PC-3 (cell line): ENCODE measurements at regions not wholly inside any gene's neighbourhood (a gene's known extent, or its start where the extent isn't known, plus 50 kb on each side); places are given as distances from the start of the nearest gene placed in this dataset.

Experiments used
- ATAC-seq: fragments of 200-7000 bp; cut with Tn5 transposase; 2 replicates; pipeline ENCODE4 v1.9.1; 2020; ENCODE audit warnings: mild to moderate bottlenecking, moderate library complexity
- BruUV-seq: library from RNA; stranded (reverse); fragments of 400-500 nt; replicated peaks from 2 replicates; lab custom pipeline; 2021; lab: Mats Ljungman, UMichigan
- CTCF ChIA-PET: fragments of 300-600 bp; sonication (Branson Sonifier 250); formaldehyde crosslinking; loops from one replicate; lab custom pipeline; 2022; ENCODE audit warnings: antibody characterized with exemption; lab: Charles Lee
- POLR2A ChIA-PET: fragments of 300-600 bp; sonication (Branson Sonifier 250); formaldehyde crosslinking; loops from one replicate; lab custom pipeline; 2022; ENCODE audit warnings: antibody characterized with exemption; ENCODE audit not compliant: unreplicated experiment; lab: Charles Lee
- DNase-seq: peaks from one replicate; pipeline ENCODE4 v3.0.0-alpha.2; 2015
- H2AFZ ChIP-seq: fragments of 300-600 bp; sonication (generic); 2 replicates; pipeline ENCODE4 v1.6.0; 2016; ENCODE audit warnings: antibody characterized with exemption, low read length
- H3F3A ChIP-seq: fragments of 300-600 bp; sonication (generic); one replicate; pipeline ENCODE4 v1.6.0; 2017; ENCODE audit warnings: antibody characterized with exemption, low read length, control low read depth, mild to moderate bottlenecking; ENCODE audit not compliant: unreplicated experiment
- H3K27ac ChIP-seq: fragments of 300-600 bp; sonication (generic); 2 replicates; pipeline ENCODE4 v1.5.1; 2016; ENCODE audit warnings: mild to moderate bottlenecking, low read length
- H3K27me3 ChIP-seq: fragments of 300-600 bp; sonication (generic); 2 replicates; pipeline ENCODE4 v1.6.1; 2016; ENCODE audit warnings: low read length, mixed read lengths
- H3K36me3 ChIP-seq: fragments of 300-600 bp; sonication (generic); 2 replicates; pipeline ENCODE4 v1.6.1; 2016; ENCODE audit warnings: low read depth, mixed run types, low read length, mixed read lengths
- H3K4me1 ChIP-seq: fragments of 300-600 bp; sonication (generic); 2 replicates; pipeline ENCODE4 v1.5.1; 2016; ENCODE audit warnings: low read length; ENCODE audit not compliant: insufficient read depth
- H3K4me2 ChIP-seq: fragments of 300-600 bp; sonication (generic); 2 replicates; pipeline ENCODE4 v1.6.0; 2016; ENCODE audit warnings: low read length
- H3K4me3 ChIP-seq: fragments of 300-600 bp; sonication (generic); 2 replicates; pipeline ENCODE4 v1.5.1; 2016; ENCODE audit warnings: mild to moderate bottlenecking, low read length, mixed read lengths
- H3K79me2 ChIP-seq: fragments of 300-600 bp; sonication (generic); 2 replicates; pipeline ENCODE4 v1.6.1; 2017; ENCODE audit warnings: low read length, mixed read lengths
- H3K9ac ChIP-seq: fragments of 300-600 bp; sonication (generic); 2 replicates; pipeline ENCODE4 v1.6.0; 2016; ENCODE audit warnings: mild to moderate bottlenecking, low read length
- H3K9me2 ChIP-seq: fragments of 300-600 bp; sonication (generic); replicated peaks from 2 replicates; pipeline ENCODE4 v1.6.1; 2016; ENCODE audit warnings: mixed run types, low read length, mixed read lengths
- H3K9me3 ChIP-seq: fragments of 300-600 bp; sonication (generic); 2 replicates; pipeline ENCODE4 v1.6.1; 2016; ENCODE audit warnings: low read length, mixed read lengths
- H4K20me1 ChIP-seq: fragments of 300-600 bp; sonication (generic); 2 replicates; pipeline ENCODE4 v1.6.1; 2016; ENCODE audit warnings: low read length, mixed read lengths
- CTCF ChIP-seq: fragments of 300-600 bp; sonication (generic); conservative IDR thresholded peaks from 2 replicates; pipeline ENCODE4 v1.5.1; 2017; ENCODE audit warnings: antibody characterized with exemption, low read depth, mild to moderate bottlenecking, low read length
- EZH2 ChIP-seq: fragments of 300-600 bp; sonication (generic); IDR thresholded peaks from one replicate; pipeline ENCODE4 v1.6.1; 2017; ENCODE audit warnings: antibody characterized with exemption, mild to moderate bottlenecking, low read length; ENCODE audit not compliant: unreplicated experiment
- EZH2phosphoT487 ChIP-seq: fragments of 300-600 bp; sonication (generic); IDR thresholded peaks from 2 replicates; pipeline ENCODE4 v1.6.1; 2018; ENCODE audit warnings: mild to moderate bottlenecking, antibody characterized with exemption, low read length, borderline replicate concordance
- intact Hi-C: fragments of 100-400 bp; cut with micrococcal nuclease; formaldehyde crosslinking; loops from 2 replicates; pipeline ENCODE4 v1.9.0; 2023

- CTCF ChIA-PET = no interaction called here
Observed at GRCh38 chr2:236976266-236977062, 109.2 kb upstream of the COPS8 start.

GRCh38 chr2:236977063-236977851 is 108.4 kb upstream of the COPS8 start:
- Histone ChIP-seq H3K9me3 (no peaks in the 10 kb centered on the region), H3K36me3 (no peaks in the 10 kb centered on the region), H3K9ac (no peak overlapping the region), H4K20me1 (no peaks in the 10 kb centered on the region), H3K79me2 (no peaks in the 10 kb centered on the region), H3K27ac (no peak overlapping the region), H3K27me3 (no peaks in the 10 kb centered on the region), H3K4me2 (no peak overlapping the region), H3K4me1 (peaks cover 18% of the 10 kb centered on the region), H2AFZ (no peak overlapping the region), H3K4me3 (no peak overlapping the region), H3K9me2 (no peaks in the 10 kb centered on the region), H3F3A (peaks cover 4% of the 10 kb centered on the region)
- CTCF ChIA-PET = no interaction called here
- DNase-seq = no peak
- no peak for ATAC-seq
- POLR2A ChIA-PET = no interaction called here
- no TSS peak for BruUV-seq
- intact Hi-C loops = no loop called here
- TF ChIP-seq EZH2 (no peak), CTCF (no peak), EZH2phosphoT487 (no peak)

More at GRCh38 chr2:236976266-236977062, 109.2 kb upstream of the COPS8 start:
- TF ChIP-seq EZH2 = no peak
- TF ChIP-seq CTCF = no peak
- TF ChIP-seq EZH2phosphoT487 = no peak
- Histone ChIP-seq H2AFZ (no peak overlapping the region), H3K27ac (no peak overlapping the region), H3K9me3 (no peaks in the 10 kb centered on the region), H3K4me3 (no peak overlapping the region), H3K79me2 (no peaks in the 10 kb centered on the region), H3K4me2 (no peak overlapping the region), H3K9ac (no peak overlapping the region), H3F3A (peaks cover 4% of the 10 kb centered on the region), H3K4me1 (peaks cover 20% of the 10 kb centered on the region), H3K27me3 (no peaks in the 10 kb centered on the region), H4K20me1 (no peaks in the 10 kb centered on the region), H3K9me2 (no peaks in the 10 kb centered on the region), H3K36me3 (no peaks in the 10 kb centered on the region)
- POLR2A ChIA-PET = no interaction called here
- ATAC-seq (no peak), DNase-seq (no peak)
- intact Hi-C loops = no loop called here
- BruUV-seq = no TSS peak
